GM19395 (cell line): ENCODE measurements at regions not wholly inside any gene's neighbourhood (a gene's known extent, or its start where the extent isn't known, plus 50 kb on each side); places are given as distances from the start of the nearest gene placed in this dataset.

Experiments used
- ATAC-seq: cut with Tn5 transposase; IDR thresholded peaks from one replicate; pipeline ENCODE4 v1.9.1; 2021; ENCODE audit warnings: mild to moderate bottlenecking, moderate library complexity; ENCODE audit not compliant: unreplicated experiment

DNA sequence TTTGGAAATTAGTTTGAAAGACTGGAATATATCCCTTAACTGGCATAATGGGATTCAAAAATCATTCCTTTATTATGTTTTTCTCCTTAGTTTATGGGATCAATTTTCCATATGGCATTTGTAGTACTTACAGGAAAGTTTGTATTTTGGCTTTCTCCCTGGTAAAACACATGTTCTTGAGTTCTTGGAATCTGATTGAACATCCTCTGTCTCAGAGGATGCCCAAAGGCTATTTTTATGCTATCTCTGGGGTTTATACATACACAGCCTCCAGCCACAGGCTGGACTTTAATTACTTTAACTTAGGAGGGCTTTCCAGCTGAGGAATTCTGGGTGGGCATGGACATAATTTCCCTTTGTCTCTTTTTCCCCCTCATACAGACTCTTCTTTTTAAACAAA is 236.4 kb downstream of the HGF start:
- ATAC-seq = no peak

GRCh38 chr7:81529785-81530184 is 240.1 kb downstream of the HGF start:
- no peak for ATAC-seq

DNA sequence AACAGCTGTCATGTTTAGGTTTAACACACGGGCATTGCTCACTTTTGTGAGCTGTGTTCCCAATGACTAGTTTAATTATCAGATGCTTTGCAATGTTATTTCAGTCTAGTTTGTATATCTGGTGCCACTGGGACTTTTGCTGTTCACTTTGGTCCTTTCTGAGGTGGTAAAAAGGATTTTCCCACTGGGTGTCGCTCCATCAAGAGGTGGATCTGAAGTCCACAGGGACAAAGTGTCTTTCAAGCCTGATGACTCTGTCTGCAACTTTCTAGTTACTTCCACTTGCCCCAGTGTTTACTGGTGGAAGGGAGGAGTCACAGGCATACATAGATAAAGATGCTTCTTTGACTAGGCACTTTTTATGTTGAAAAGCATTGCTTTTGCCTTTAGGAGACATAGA is 242.2 kb downstream of the HGF start:
- ATAC-seq = no peak

- no peak for ATAC-seq
Measured at GRCh38 chr7:81526971-81527370, 242.9 kb downstream of the HGF start.

DNA sequence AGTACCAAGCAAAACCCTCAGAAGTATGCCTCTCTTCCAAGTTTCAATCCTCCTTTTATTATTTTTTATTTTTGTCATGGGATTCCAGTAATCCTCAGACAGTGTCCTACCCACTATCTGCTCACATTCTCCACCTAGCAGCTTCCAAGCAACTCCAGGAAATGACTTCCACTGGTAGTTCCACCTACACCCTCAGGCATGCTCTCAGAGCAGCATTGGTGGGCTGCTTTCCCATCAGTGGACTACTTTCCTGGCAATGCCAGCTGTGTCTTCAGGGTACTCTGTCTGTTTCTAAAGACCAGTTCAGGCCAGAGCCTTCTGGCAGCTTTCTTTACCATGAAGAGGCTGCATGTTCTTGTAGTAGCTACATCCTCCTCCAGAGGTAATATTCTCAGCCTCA is 244.0 kb downstream of the HGF start:
- no peak for ATAC-seq

DNA sequence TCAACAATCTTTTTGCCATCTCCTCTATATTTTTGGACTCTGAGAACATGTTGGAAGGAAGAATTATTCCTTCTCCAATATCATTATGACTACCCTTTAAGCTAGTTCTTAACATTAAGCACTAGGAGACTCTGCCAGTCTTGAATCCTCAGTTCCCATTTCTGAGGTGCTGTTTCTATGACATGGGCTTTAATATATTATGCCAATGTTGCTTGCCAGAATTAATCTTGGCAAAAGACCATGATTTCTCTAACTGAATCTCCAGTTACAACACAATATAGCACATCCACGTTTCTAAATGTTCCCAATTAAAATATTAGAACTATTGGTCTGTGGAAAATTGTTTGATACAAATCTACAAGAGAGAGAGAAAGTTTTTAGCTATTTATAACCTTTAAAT is 250.0 kb downstream of the HGF start:
- ATAC-seq = no peak

- no peak for ATAC-seq
Measured at GRCh38 chr7:81516898-81517297, 252.9 kb downstream of the HGF start.

DNA sequence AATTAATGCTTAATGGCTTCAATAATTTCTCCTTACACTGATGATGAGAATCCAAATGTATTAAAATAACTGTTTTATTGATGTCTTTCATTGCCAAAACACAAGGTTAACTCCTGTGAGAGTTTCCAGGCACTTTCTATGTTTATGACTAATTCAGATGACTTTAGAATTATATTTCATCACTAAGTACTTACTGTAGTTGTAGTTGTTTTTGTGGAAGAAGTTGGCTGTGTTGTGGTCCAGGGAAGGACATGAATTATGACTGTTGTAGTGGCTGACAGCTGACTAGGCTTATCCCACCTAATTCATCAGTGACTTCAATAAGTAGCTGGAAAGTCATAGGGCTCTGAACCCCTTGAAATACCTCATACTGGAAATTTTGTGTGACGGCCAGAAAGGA is 254.8 kb downstream of the HGF start:
- ATAC-seq = no peak

DNA sequence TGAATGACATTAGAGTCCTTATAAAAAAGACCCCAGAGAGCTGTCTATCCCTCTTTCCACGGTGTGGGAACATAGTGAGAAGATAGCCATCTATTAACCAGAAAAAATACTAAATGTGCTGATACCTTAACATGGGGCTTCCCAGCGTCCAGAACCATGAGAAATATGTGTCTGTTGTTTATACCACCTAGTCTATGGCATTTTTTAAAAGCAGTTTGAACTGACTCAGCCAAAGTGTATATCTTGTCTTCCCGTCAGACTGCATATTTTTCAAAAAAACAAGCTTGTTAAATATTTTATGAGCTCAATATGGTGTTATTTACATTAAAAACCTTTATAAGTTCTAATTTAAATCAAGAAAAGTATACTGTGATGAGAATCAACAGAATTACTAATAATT is 255.3 kb downstream of the HGF start:
- ATAC-seq = no peak

DNA sequence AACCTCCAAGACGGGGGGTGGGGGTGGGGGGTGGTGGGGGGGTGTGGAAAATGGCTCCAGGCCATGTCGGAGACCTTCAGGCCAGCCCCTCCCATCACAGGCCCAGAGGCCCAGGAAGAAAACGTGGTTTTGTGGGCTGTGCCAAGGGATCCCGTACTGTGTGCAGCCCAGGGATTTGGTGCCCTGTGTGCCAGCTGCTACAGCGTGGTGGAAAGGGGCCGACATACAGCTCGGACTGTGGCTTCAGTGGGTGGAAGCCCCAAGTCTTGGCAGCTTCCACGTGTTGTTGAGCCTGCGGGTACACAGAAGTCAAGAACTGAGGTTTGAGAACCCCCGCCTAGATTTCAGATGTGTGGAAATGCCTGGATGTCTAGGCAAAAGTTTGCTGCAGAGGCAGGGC is 259.7 kb downstream of the HGF start:
- no peak for ATAC-seq

- no peak for ATAC-seq
Measured at GRCh38 chr7:81507221-81507620, 262.6 kb downstream of the HGF start.

GRCh38 chr7:81506609-81507008 is 263.2 kb downstream of the HGF start:
- no peak for ATAC-seq

DNA sequence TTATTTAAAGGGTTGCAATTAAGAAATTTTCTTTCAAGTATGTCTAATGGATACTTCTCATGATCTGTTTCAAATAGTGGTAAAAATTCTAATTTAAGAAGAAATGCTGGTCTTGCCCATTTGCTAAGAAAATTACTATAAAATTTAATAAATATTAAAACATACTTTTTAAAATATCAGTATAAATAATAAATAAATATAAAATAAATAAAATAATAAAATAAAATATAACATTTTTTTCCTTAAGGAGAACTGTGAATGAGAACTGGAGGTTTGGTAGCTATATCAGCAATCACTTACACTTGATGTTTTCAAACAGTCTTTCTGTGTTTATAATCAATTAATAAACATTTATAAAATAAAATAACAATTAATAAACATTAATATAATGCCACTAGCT is 266.1 kb downstream of the HGF start:
- no peak for ATAC-seq

DNA sequence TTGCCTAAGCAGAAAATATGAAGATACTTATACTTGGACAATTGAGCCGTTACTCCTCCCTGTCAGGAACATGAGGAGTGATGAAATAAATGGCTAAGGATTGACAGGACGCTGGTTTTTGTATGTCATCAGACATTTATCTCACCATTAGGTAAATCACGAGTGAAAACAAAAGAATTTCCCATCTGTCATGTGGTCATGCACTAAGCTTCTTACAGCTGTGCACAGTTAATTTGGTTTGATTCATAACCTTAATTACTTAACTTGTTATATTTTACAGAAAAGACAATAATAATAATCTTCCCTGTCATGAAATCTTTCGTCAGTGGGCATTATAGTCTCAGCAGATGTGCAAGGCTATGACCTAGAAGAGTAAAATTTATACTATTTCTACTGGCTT is 266.5 kb downstream of the HGF start:
- no peak for ATAC-seq

- no peak for ATAC-seq
Measured at GRCh38 chr7:81501220-81501619, 268.6 kb downstream of the HGF start.

GRCh38 chr7:81500631-81501030 is 269.2 kb downstream of the HGF start:
- no peak for ATAC-seq

- peak; percentile 65 for ATAC-seq
Measured at GRCh38 chr7:81499262-81500116, 270.4 kb downstream of the HGF start.

- no peak for ATAC-seq
Measured at GRCh38 chr7:81498176-81498575, 271.7 kb downstream of the HGF start.

GRCh38 chr7:81492910-81493309 is 276.9 kb downstream of the HGF start:
- ATAC-seq = no peak

DNA sequence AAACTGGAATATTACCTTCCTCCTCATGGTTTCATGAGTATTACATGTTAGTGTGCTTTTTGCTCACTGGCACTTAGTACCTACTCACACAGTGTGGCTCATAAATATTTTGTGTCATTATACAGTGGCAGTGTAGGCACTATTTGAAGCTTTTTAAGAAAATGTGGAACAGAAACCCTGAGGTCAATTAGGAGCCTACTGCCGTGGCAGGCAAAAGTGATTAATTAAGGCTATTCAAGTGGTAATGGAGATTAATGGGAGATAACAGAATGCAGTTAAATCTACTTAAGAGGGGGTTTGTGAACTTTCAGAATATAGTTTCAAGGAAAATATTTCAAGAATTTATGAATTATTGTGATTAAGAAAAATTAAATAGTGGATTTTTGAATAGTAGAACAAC is 277.6 kb downstream of the HGF start:
- ATAC-seq = no peak

- ATAC-seq = no peak
Measured at GRCh38 chr7:81491573-81491972, 278.3 kb downstream of the HGF start.

- ATAC-seq = no peak
Measured at GRCh38 chr7:81488210-81488609, 281.6 kb downstream of the HGF start.

- ATAC-seq = no peak
Measured at GRCh38 chr7:81487516-81487915, 282.3 kb downstream of the HGF start.
